GM19238 (cell line): ENCODE measurements at regions not wholly inside any gene's neighbourhood (a gene's known extent, or its start where the extent isn't known, plus 50 kb on each side); places are given as distances from the start of the nearest gene placed in this dataset.

Experiments used
- DNase-seq: peaks from one replicate; pipeline ENCODE4 v3.0.0; 2011; ENCODE audit warnings: low spot score; ENCODE audit not compliant: insufficient read length

DNA sequence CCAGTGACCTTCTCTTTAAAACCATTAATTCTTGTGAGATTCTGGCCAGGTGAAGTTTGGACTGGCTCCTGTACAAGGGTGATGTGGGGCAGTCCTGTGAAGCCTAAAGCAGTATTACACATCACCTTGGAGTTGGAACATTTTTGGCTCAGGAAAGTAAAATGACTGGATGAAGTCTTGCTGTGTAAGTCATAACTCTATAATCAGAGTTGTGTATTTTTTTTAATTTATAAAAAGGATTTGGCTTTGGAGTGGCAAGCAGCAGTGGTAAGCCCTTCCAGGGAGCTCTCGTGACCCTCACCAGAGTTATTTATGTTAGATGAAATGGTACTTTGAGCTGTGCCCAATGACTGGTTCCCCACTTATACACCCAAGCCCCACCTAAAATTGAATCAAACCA lies 331.2 kb upstream of the DCBLD2 start:
- DNase-seq, result no peak

DNA sequence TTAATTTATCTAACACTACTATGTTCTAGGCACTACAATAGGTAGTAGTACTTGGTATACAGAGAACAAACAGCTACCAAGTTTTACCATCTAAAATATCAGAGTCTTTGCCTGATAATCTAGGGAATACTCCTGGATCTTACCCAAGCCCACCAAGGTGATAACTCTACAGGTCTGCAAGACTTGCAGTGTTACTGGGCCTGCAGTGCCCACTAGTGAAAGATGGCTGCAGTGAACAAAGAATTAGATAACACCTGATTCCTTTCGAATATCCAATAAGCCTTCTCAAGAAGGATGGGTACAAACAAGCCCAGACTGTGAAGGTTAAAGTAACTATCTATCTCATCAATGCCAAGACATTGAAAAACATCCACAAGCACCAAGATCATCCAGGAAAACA lies 317.0 kb upstream of the DCBLD2 start:
- DNase-seq, result no peak

DNA sequence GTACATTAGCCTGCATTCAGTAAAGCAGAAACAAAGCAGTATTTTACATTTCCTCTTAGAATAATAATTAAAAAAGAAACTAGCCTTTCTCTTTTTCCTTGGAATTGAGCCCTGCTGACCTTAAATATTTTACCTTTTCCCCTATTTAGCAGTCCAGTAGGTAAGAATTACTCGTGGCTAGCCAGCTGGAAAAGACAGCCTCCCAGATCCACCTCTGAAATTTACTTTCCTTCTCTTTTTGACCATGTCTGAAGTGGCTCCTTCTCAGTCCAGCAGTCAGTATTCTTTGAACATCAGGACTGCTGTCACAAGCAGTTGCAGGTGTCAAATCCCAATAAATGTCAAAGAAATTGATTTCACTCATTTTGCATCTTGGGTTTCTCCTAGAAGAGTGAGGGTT lies 311.5 kb upstream of the DCBLD2 start:
- DNase-seq, result no peak

DNA sequence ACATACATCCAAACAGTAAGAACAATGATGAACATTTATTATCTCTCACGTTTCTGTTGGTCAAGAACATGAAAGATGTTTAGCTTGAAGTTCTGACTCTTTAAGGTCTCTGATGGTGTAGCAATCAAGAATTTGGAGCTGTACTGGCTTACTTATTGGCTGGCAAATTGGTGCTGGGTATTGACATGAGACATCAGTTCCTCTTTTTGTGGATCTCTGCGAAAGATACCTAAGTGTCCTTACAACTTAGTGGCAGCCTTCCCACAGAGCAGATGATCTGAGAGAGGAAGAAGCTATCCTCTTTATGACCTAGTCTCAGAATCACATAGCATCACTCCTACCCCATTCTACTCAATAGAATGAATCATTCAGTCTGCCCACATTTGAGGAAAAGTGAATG lies 309.8 kb upstream of the DCBLD2 start:
- no peak for DNase-seq

DNA sequence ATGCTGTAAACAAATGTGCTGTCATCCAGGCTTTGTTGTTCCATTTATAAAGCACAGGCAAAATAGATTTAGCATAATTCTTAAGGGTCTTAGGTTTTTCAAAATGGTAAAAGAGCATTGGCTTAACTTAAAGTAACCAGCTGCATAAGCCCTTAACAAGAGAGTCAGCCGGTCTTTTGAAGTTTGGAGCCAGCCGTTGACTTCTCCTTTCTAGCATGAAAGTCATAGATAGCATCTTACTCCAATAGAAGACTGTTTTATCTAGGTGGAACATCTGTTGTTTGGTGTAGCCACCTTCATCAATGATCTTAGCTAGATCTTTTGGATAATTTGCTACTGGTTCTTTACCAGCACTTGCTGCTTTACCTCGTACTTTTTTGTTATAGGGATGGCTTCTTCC lies 297.5 kb upstream of the DCBLD2 start:
- no peak for DNase-seq

DNA sequence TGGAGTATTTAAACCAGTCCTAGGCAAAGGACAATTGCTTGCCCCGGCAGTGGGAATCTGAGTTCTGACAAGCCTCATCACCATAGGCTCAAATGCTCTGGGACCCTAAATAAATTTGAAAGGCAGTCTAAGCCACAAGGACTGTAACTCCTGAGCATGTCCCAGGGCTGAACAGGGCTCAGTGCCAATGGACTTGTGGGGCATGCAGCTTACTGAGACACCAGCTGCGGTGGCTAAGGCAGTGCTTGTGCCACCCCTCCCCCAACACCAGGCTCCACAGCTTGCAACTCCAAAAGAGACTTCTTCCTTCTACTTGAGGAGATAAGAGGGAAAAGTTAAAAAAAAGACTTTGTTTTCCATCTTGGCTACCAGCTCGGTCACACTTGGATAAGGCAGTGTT lies 289.7 kb upstream of the DCBLD2 start:
- DNase-seq, result no peak

DNA sequence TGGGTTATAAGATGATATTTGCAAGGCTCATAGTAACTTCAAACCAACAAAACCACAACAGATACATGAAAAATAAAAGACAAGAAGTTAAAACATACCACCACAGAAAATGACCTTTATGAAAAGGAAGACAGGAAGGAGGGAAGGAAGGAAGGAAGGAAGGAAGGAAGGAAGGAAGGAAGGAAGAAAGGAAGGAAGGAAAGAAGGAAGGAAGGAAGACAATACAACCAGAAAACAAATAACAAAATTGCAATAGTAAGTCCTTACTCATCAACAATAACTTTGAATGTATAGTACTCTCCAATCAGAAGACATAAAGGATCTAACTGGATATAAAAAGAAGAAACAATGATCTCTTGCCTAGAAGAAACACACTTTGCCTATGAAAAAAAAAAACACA lies 287.4 kb upstream of the DCBLD2 start:
- DNase-seq, result no peak

DNA sequence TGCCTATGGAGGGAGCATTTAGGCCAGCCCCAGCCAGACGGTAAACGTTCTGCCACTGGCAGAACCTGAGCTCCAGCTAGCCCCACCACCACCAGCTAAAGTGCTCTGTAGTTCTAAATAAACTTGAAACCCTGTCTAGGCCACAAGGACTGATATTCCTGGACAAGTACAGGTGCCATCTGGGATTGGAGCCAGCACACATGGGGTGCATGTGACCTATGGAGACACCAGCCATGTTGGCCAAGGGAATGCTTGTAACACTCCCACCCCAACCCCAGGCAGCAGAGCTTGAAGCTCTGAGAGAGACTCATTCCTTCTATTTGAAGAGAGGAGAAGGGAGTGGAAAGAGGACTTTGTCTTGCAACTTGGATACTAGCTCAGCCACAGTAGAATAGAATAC lies 284.5 kb upstream of the DCBLD2 start:
- DNase-seq, result no peak

DNA sequence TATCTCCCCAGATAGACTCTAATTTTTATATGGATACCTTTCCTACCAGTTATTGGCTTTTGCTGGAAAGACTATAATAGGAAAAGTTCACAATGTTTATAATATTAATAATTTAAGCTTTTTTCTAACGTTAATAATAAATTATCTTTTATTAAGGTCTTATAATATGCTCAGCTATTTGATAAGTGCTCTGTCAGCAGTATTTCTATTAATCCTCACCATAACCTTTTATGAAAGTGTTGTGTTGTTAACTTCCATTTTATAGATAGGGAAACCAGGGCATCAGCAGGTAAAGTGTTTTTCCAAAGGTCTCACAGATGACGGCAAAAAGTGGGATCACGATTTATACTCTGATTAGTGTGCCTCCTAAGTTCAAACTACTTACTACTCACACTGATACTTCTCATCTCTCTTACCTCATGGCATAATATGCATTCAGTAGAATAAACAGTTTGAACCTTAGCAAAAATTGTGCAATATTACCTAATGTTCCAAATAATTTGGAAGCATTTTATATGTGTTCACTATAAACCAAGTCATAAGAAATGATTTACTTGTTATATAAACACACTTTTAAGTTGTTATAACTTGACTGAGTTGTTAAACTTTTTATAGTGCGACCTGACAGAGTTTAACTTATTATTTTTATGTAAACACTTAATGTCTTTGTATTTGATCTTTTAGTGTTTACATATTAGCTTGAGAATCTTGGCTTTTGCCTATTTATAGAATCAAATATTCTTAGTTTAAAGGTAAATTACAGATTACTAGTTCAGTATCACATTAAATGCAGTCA lies 274.9 kb upstream of the DCBLD2 start:
- DNase-seq, result no peak

DNA sequence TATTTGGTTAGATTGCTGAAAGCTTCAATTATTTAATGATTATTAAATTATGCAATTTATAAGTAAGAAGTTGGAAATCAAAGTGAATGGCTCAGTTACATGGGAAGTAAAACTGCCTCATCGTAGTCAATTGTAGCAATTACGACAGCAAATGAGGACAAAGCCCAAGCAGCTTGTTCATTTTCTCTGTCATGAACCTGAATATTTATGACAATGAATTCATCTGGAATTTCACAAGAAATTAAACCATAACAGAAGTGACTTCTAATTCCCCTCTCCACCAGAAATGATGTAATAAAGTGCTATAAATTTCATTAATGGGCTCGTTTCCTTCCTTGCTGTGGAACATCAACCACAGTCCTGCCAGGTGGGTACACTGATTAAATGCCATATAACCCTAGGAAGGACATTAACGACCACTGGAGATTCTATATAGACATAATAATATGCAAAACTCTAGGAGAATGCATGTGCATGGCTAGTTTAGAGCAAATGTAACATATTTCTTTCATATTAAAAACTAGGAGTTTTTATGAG lies 273.8 kb upstream of the DCBLD2 start:
- DNase-seq, result no peak

DNA sequence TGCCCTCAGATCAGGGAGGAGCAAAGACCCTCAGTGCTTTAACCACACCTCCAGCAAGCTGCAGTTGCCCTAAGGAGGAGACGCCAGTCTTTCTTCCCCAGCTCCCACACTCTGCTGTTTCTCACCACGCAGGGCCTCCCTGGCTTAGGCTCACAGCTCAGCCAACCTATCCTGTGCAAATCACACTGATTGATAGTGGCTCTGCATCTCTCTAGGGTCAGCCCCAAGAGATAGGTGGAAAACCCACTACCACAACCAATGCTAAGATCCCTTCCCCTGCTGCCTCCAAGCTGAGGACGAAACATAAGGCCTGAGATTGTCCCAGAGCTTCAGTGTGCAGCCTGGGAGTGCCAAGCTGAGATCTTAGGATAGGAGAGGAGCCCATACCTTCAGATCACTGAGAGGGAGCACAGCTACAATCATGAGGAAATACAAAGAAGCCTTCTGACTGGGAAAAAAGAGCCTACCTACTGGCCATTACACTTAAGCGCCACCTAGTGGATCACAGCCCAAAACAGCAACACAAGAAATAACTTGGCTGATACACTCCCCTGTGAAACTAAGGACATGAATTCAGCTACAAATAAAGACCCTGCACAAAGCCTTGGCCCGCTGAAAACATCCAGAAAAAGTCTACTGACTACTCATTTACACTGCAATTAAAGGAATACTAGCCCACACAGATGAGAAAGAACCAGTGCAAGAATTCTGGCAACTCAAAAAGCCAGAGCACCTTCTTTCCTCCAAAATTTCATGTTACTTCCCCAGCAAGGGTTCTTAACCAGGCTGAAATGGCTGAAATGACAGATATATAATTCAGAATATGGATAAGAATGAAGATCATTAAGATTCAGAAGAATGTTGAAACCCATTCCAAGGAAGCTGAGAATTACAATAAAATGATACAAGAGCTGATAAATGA lies 271.5 kb upstream of the DCBLD2 start:
- DNase-seq, result no peak

DNA sequence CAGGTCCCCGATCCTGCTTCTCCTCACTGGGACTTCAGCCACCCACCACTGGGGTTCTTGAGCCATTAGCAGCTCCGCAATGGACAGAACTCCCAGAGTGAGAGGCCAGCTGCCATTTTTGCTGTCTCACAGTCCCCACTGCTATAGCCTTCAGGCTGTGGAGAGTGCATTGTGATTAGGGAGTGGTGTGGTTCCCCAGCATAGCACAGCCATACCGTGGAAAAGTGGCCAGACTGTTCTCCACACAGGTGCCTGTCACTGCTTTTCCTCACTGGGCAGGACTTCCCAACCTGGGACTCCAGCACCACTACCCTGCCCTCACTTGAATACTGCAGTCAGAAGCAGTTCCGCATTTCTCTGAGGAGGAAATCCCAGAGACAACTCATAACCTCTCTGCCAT lies 270.3 kb upstream of the DCBLD2 start:
- DNase-seq, result no peak

DNA sequence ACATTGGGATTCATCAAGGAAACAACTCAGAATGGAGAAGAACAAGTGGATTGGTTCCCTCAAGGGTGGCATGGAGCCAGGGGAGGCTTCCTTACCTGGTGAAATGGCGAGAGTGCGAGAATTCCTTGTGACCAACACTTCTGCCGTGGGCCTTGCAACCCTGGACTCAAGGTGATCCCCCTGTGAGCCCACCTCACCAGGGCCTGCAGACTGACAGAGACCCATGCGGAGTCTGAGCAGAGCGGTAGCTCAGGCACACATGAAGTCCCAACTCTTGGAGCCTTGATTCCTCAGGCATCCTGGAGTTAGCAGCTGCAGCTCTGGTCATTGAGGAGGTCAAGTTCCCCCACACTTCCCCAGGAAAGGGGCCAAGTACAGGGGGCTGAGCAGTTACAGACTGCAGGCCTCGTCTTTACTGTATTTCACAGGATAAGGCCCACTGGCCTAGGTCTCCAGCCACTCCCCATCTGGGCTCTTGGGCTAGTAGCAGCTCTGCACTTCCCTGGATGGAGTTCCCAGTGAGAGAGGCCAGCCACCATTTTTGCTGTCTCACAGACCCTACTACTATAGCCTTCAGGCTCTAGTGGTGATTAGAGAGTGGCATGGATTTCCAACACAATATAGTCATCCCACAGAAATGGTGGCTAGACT lies 269.5 kb upstream of the DCBLD2 start:
- DNase-seq, result no peak

DNA sequence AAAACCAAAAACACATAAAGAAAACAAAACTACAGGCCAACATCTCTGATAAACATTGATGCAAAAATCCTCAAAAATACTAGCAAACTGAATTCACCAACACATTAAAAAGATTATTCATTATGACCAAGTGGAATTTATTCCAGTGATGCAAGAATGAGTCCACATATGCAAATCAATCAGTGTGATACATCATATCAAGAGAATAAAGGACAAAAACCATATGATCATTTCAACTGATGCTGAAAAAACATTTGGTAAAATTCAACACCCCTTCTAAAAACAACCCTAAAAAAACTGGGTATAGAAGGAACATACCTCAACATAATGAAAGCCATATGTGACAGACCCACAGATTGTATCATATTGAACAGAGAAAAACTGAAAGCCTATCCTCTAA lies 265.6 kb upstream of the DCBLD2 start:
- no peak for DNase-seq

DNA sequence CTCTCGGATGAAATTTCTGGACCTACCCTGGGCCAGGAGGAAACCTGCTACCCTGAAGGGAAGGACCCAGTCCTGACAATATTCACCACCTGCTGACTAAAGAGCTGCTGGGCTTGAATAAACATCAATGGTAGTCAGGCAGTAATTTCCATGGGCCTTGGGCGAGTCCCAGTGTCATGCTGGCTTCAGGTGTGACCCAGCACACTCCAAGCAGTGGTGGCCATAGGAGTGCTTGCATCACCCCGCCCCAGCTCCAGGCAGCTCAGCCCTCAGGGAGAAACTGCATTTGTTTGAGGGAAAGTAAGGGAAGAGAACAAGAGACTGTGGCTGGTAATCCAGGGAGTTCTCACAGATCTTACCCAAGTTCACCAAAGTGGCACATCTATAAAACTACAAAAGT lies 261.8 kb upstream of the DCBLD2 start:
- DNase-seq, result no peak

DNA sequence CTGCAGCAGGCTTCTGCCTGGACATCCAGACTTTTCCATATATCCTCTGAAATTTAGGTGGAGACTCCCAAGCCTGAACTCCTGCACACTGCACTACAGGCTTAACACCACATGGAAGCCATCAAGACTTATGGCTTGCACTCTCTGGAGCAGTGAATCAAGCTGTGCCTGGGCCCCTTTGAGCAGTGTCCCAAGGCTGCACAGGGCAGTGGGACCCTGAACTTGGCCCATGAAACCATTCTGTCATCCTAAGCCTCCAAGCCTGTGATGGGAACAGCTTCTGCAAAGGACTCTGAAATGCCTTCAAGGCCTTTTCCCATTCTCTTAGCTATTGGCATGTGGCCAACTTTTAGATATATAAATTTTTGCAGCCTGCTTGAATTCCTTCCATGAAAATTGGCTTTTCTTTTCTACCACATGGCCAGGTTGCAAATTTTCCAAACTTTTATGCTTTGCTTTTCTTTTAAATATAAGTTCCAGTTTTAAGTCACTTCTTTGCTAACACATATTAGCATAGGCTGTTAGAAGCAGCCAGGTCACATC lies 257.8 kb upstream of the DCBLD2 start:
- no peak for DNase-seq

DNA sequence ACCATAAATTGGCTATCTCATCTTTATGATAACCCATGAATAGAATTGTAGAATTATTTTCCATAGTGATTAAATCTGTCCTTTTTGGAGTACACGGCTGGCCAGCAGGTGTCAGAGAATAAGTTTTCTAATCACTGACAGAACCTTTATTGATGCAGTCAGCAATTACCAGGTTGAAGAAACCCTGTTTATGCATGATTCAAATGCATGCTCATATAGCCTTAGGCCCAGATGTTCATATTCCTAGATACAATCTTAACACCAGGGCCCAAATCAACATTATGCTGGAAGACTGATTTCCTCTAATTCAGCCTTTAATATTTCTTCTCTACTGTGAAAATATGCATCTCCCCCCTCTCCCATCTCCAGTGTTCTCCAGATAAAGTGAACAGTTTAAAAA lies 243.5 kb upstream of the DCBLD2 start:
- no peak for DNase-seq

DNA sequence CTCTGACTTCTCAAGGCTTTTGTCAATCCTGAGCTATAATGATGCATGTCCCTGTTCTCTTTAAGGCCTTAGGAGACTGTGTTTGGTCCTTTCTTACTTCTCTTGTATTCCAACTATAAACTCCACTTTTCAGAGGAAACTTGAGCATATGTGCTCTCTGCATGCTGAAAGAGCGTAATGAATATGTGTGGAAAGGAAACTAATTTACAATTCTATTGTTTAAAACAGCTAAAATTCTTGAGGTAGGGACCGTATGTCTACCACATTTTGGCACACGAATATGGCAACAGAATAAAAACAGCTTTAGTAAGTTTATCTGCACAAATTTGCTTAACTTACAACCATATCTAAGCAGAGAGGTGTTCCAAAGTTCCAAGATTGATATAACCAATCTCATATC lies 242.0 kb upstream of the DCBLD2 start:
- DNase-seq, result no peak

DNA sequence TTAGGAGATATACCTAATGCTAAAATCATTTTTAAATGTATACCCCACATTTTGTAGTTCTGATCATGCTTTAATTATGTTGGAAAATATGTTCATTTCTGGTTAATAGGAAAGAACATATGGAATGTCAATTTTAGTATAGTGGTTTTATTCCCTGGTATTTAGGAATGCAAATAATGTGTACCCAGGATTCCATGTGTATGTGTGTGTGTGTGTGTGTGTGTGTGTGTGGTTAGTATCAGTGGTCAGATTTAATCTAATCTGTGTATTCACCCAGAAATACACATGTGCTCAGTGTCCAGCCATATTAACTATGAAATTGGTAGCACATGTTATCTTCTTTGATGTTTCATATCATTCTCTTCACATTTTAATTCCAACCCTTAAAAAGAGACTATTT lies 233.5 kb upstream of the DCBLD2 start:
- DNase-seq, result no peak

DNA sequence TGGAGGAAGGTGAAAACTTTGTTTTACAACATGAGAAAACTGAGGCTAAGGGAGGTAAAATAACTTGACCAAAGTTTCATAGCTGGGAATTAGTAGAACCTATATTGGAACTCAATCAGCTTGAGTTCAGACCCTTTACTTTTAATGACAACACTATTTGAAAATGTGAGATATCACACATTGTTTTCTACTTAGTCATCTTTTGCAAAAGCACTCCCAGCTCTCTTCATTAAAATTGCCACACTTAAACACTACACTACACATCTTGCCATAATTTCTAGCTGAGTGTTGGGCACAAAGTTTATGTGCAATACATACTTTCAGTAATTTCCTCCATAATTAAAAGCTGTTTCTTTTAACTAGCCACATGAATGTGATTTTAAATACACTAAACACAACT lies 230.4 kb upstream of the DCBLD2 start:
- DNase-seq, result no peak

DNA sequence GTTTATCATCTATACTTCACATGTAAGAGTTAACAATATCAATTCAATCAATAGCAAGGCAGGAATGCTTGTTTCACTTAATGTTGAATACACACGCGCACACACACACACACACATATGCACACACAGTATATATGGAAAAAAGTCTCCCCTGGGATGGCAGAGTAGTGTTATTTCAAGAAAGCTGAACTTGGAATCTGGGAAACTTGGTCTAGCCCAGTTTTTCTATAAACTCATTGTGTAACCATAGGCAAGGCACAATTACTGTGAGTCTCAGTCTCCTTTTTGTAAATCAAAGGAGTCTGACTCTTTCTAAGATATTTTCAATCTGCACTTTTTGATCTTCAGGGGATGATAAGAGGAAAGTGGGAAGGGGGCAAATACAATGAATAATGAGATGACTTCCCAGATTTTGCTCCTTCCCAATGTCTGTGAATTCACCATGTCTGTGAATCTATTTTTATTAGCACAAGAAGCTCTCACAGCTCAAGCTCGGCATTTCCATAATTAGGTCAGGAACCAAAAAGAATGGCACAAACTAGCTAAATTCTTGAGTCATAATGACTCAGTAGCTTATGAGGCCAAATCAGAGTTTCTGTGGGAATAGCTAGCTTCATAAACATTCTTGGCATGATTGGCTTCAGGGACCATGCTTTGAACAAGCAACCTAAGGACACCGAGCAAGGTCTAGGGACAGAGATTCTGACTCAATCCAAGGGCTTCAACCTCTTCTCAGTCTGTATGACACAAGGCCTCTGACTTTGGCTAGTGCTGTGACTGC lies 227.4 kb upstream of the DCBLD2 start:
- DNase-seq, result no peak
